ENCODE measurements at regions not wholly inside any gene's neighbourhood (a gene's known extent, or its start where the extent isn't known, plus 50 kb on each side); places are given as distances from the start of the nearest gene placed in this dataset.

DNA sequence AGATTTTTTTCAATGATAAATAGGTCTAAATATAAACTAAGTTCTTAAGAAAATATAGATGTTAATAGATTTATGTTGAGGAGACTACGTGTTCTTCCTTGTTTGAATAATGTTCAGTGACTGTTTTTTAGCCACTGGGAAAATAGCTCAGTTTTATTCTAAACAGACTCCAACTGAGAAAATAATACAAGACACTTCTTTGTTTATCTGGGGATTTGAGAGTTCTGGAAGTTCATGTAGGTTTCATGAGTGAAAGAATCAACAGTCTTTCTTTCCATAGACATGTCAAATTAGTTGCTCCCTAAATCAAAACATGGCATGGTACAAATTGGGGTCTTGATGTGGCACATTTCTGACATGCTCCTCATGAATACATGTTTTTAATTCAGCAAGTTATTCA lies 177.7 kb downstream of the MREG start:
- no peak for TF ChIP-seq POLR2A (IDR thresholded peaks at IDR 0.05)
- TF ChIP-seq, protein P1, sequence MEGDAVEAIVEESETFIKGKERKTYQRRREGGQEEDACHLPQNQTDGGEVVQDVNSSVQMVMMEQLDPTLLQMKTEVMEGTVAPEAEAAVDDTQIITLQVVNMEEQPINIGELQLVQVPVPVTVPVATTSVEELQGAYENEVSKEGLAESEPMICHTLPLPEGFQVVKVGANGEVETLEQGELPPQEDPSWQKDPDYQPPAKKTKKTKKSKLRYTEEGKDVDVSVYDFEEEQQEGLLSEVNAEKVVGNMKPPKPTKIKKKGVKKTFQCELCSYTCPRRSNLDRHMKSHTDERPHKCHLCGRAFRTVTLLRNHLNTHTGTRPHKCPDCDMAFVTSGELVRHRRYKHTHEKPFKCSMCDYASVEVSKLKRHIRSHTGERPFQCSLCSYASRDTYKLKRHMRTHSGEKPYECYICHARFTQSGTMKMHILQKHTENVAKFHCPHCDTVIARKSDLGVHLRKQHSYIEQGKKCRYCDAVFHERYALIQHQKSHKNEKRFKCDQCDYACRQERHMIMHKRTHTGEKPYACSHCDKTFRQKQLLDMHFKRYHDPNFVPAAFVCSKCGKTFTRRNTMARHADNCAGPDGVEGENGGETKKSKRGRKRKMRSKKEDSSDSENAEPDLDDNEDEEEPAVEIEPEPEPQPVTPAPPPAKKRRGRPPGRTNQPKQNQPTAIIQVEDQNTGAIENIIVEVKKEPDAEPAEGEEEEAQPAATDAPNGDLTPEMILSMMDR (IDR thresholded peaks at IDR 0.05): no peak
